Gastrocnemius medialis (tissue), 4 donors: ENCODE measurements at regions not wholly inside any gene's neighbourhood (a gene's known extent, or its start where the extent isn't known, plus 50 kb on each side); places are given as distances from the start of the nearest gene placed in this dataset.

ENCODE experiments used
- ATAC-seq, 2 donors: fragments of 150-250 bp; one replicate each; pipeline ENCODE4 v1.9.1; 2016
- DNase-seq, 2 donors: peaks; one replicate each; pipeline ENCODE4 v3.0.0-alpha.2; 2019
- H3K27ac ChIP-seq, 4 donors: fragments of 200-600 bp; sonication (generic); 1 replicate in 1 of 4; 2 replicates in 3 of 4; pipeline ENCODE4 v1.5.1; 2016 to 2018; ENCODE audit warnings: mild to moderate bottlenecking in 2 of 4, moderate library complexity in 1 of 4
- H3K27me3 ChIP-seq, 3 donors: fragments of 200-600 bp; sonication (generic) in 2 of 3; 1 replicate in 1 of 3; 2 replicates in 2 of 3; pipeline versions ENCODE4 v1.5.1 to v1.6.0; 2016 to 2019; ENCODE audit warnings: mild to moderate bottlenecking in 1 of 3, moderate library complexity in 1 of 3
- H3K36me3 ChIP-seq, 2 donors: fragments of 200-600 bp; sonication (generic) in 1 of 2; one replicate each; pipeline ENCODE4 v1.5.1; 2017 to 2018
- H3K4me1 ChIP-seq, 2 donors: fragments of 200-600 bp; sonication (generic) in 1 of 2; one replicate each; pipeline ENCODE4 v1.5.1; 2016 to 2017; ENCODE audit warnings: mild to moderate bottlenecking in 2 of 2
- H3K4me3 ChIP-seq, 4 donors: fragments of 200-600 bp; sonication (generic) in 3 of 4; 1 replicate in 1 of 4; 2 replicates in 3 of 4; pipeline ENCODE4 v1.5.1; 2016 to 2019; ENCODE audit warnings: mild to moderate bottlenecking in 2 of 4
- H3K9me3 ChIP-seq, 3 donors: fragments of 200-600 bp; sonication (generic) in 2 of 3; 1 replicate in 1 of 3; 2 replicates in 2 of 3; pipeline ENCODE4 v1.5.1; 2016 to 2019
- POLR2A ChIP-seq, 2 donors: fragments of 450-650 bp; IDR thresholded peaks; one replicate each; pipeline ENCODE4 v1.6.1; 2017; ENCODE audit warnings: antibody characterized with exemption in 2 of 2, mild to moderate bottlenecking in 2 of 2, moderate library complexity in 2 of 2
- in situ Hi-C, 4 donors: fragments of 200-750 bp; cut with MboI; loops; one replicate each; pipeline versions ENCODE4 v1.15.0 to v1.8.0; 2017; ENCODE audit warnings: low sequenced_read_pairs in 4 of 4
- intact Hi-C: fragments of 100-400 bp; cut with DNase I; formaldehyde crosslinking; loops from one replicate; pipeline ENCODE4 v1.15.1; 2023; ENCODE audit warnings: low total_unique reads
- TF ChIP-seq, protein P1 (sequence below), 5 experiments: fragments of 450-650 bp in 3 of 5; fragments of 200-600 bp in 2 of 5; sonication (generic) in 2 of 5; IDR thresholded peaks in 4 of 5; conservative IDR thresholded peaks in 1 of 5; 1 replicate in 4 of 5; 2 replicates in 1 of 5; pipeline ENCODE4 v1.5.1; 2016 to 2019; ENCODE audit warnings: antibody characterized with exemption in 5 of 5, mild to moderate bottlenecking in 3 of 5, moderate library complexity in 3 of 5

DNA sequence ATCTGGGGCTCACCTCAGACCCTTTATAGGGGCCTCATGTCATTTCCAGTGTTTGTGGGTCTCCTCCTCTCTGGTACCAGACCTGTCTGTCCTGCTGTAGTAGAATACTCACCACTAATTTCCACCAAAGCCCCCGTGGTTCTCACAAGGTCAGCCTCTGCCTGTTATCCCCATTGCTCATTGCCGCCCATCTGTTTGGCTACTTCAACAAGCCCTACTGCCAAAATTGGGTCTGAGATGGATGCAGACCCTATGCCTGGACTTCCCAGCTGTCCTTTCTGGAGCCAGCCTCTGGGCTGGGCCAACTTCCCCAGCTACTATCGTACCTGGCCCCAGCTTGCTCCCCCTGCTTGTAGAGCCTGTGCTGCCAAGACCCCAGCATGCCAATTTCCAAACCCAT, 152.1 kb upstream of the ISX start:
- H3K4me1 ChIP-seq, result no peaks in the 10 kb centered on the region
- ATAC-seq (no peak), DNase-seq (no peak)
- H3K27ac ChIP-seq, result no peak overlapping the region
- H3K9me3 ChIP-seq, result no peaks in the 10 kb centered on the region
- TF ChIP-seq, protein P1, sequence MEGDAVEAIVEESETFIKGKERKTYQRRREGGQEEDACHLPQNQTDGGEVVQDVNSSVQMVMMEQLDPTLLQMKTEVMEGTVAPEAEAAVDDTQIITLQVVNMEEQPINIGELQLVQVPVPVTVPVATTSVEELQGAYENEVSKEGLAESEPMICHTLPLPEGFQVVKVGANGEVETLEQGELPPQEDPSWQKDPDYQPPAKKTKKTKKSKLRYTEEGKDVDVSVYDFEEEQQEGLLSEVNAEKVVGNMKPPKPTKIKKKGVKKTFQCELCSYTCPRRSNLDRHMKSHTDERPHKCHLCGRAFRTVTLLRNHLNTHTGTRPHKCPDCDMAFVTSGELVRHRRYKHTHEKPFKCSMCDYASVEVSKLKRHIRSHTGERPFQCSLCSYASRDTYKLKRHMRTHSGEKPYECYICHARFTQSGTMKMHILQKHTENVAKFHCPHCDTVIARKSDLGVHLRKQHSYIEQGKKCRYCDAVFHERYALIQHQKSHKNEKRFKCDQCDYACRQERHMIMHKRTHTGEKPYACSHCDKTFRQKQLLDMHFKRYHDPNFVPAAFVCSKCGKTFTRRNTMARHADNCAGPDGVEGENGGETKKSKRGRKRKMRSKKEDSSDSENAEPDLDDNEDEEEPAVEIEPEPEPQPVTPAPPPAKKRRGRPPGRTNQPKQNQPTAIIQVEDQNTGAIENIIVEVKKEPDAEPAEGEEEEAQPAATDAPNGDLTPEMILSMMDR (IDR thresholded peaks at IDR 0.05 in 4 of 5, conservative IDR thresholded peaks at IDR 0.05 in 1 of 5), result no peak
- no peak for TF ChIP-seq POLR2A (IDR thresholded peaks at IDR 0.05)
- in situ Hi-C loops, result no loop called here
- peaks cover 0 to 2% (median 0%) of the 10 kb centered on the region in 3 donors for H3K27me3 ChIP-seq
- no peak overlapping the region for H3K4me3 ChIP-seq
- intact Hi-C loops, result no loop called here
- H3K36me3 ChIP-seq, result no peaks in the 10 kb centered on the region

DNA sequence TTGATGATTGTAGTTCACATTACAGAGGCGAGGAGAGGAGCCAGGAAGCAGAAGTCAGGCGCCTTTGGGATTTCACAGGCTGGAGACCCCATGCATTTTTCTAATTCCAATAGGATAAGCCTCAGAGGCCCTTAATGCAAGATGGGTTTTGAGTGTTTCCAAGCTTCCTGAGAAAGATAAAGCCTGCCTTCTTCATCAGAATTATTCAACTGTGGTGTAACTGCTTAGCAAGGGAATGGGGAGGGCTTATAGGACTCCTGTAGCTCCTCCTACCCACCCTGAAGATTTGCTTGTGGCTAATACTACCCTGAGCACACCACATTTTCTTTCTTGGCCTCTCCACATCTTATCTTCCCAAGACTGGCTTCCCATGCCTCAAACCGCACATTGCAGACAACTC, 151.1 kb upstream of the ISX start:
- TF ChIP-seq POLR2A (IDR thresholded peaks at IDR 0.05), result no peak
- TF ChIP-seq, protein P1 (IDR thresholded peaks at IDR 0.05 in 4 of 5, conservative IDR thresholded peaks at IDR 0.05 in 1 of 5), result no peak
- Histone ChIP-seq H3K27me3 (peaks cover 0 to 2% (median 0%) of the 10 kb centered on the region in 3 donors), H3K27ac (no peak overlapping the region), H3K4me3 (no peak overlapping the region), H3K9me3 (no peaks in the 10 kb centered on the region), H3K36me3 (no peaks in the 10 kb centered on the region), H3K4me1 (no peaks in the 10 kb centered on the region)
- in situ Hi-C loops (no loop called here), intact Hi-C loops (no loop called here)
- ATAC-seq (no peak), DNase-seq (no peak)

DNA sequence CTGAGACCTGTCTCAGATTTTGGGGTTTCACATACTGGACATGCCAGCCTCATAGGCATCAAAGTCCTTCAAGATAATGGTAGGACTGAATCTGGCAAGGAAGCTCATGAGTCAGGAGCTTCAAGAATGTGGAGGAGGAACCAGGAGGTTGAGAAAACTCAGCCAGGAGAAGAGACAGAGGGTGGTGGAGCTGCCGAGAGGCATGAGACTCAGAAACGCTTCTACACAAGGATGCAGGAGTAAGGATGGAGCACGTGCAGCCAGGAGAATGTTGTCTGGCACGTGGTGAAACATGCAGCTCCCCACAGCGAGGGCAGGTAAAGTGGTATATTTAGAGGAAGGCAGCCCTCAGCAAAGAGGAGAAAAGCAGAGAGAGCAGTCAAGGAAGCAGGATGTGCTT, 148.7 kb upstream of the ISX start:
- intact Hi-C loops, result no loop called here
- in situ Hi-C loops, result no loop called here

DNA sequence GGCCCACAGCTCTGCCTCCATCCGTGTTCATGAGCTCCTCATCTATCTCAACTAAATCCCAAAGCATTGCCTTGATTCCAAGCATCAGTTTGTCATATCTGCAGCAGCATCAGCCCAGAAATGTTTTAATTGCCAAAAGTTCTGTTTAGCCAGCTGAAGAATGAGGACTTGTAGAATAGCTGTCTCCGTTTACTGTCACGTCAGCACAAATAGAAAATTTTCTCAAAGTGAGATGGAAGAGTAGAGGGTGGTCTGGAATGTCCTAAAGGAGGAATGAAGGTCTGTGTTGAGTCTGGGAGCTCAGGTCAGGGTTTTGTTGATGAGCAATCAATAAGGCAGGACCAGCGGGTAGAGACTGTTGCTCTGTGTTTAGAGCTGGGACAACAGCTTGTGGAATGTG, 134.9 kb upstream of the ISX start:
- intact Hi-C loops, result no loop called here
- no peaks in the 10 kb centered on the region for H3K36me3 ChIP-seq
- H3K27me3 ChIP-seq, result no peaks in the 10 kb centered on the region

More for the DNA sequence above, 148.7 kb upstream of the ISX start:
- Histone ChIP-seq H3K4me1 (no peaks in the 10 kb centered on the region), H3K36me3 (no peaks in the 10 kb centered on the region), H3K4me3 (no peak overlapping the region), H3K27ac (no peak overlapping the region), H3K9me3 (no peaks in the 10 kb centered on the region), H3K27me3 (peaks cover 0 to 2% (median 0%) of the 10 kb centered on the region in 3 donors)
- no peak for TF ChIP-seq POLR2A (IDR thresholded peaks at IDR 0.05)
- TF ChIP-seq, protein P1 (IDR thresholded peaks at IDR 0.05 in 4 of 5, conservative IDR thresholded peaks at IDR 0.05 in 1 of 5), result no peak
- DNase-seq, result no peak
- no peak for ATAC-seq

More for the DNA sequence above, 134.9 kb upstream of the ISX start:
- Histone ChIP-seq H3K9me3 (no peaks in the 10 kb centered on the region), H3K4me3 (no peak overlapping the region), H3K4me1 (no peaks in the 10 kb centered on the region), H3K27ac (no peak overlapping the region)
- DNase-seq (no peak), ATAC-seq (no peak)
- in situ Hi-C loops, result no loop called here
- TF ChIP-seq, protein P1 (IDR thresholded peaks at IDR 0.05 in 4 of 5, conservative IDR thresholded peaks at IDR 0.05 in 1 of 5), result no peak
- no peak for TF ChIP-seq POLR2A (IDR thresholded peaks at IDR 0.05)
